Panc1 (cell line): ENCODE measurements at regions not wholly inside any gene's neighbourhood (a gene's known extent, or its start where the extent isn't known, plus 50 kb on each side); places are given as distances from the start of the nearest gene placed in this dataset.

Experiments used
- ATAC-seq: fragments of 200-7000 bp; cut with Tn5 transposase; 2 replicates; pipeline ENCODE4 v1.9.1; 2020; ENCODE audit warnings: mild to moderate bottlenecking, moderate library complexity
- BruUV-seq: library from RNA; stranded (reverse); fragments of 400-500 nt; replicated peaks from 2 replicates; lab custom pipeline; 2021; lab: Mats Ljungman, UMichigan
- CTCF ChIA-PET: fragments of 300-600 bp; sonication (Branson Sonifier 250); formaldehyde crosslinking; loops from one replicate; lab custom pipeline; 2022; ENCODE audit warnings: antibody characterized with exemption; lab: Charles Lee
- POLR2A ChIA-PET: fragments of 300-600 bp; sonication (Branson Sonifier 250); formaldehyde crosslinking; loops from one replicate; lab custom pipeline; 2022; ENCODE audit warnings: antibody characterized with exemption; lab: Charles Lee
- DNase-seq: peaks from one replicate; pipeline ENCODE4 v3.0.0-alpha.2; 2010; ENCODE audit warnings: low read depth, low spot score
- H3K27ac ChIP-seq: 2 replicates; pipeline ENCODE4 v1.5.1; 2011; ENCODE audit warnings: mild to moderate bottlenecking, low read length, inconsistent platforms
- H3K27me3 ChIP-seq: fragments of 200-500 bp; sonication (Bioruptor generic); 2 replicates; pipeline ENCODE4 v1.6.0; 2014; ENCODE audit warnings: low read length, inconsistent platforms; ENCODE audit not compliant: control insufficient read depth, insufficient read depth
- H3K36me3 ChIP-seq: fragments of 200-500 bp; sonication (Bioruptor generic); 2 replicates; pipeline ENCODE4 v1.5.1; 2014; ENCODE audit warnings: inconsistent platforms, mild to moderate bottlenecking, low read length, moderate library complexity; ENCODE audit not compliant: control insufficient read depth, insufficient read depth
- H3K4me1 ChIP-seq: 2 replicates; pipeline ENCODE4 v1.5.1; 2011; ENCODE audit warnings: inconsistent platforms, mild to moderate bottlenecking, low read length, moderate library complexity; ENCODE audit not compliant: control insufficient read depth, insufficient read depth
- H3K4me3 ChIP-seq, 2 experiments: 2 replicates each; pipeline ENCODE4 v1.5.1; 2011 to 2012; ENCODE audit warnings: low read depth in 2 of 2, low read length in 2 of 2, mild to moderate bottlenecking in 2 of 2, inconsistent platforms in 1 of 2, moderate library complexity in 1 of 2
- H3K9me3 ChIP-seq: fragments of 200-500 bp; sonication (Bioruptor generic); 2 replicates; pipeline ENCODE4 v1.5.1; 2014; ENCODE audit warnings: low read depth, mild to moderate bottlenecking, inconsistent platforms, low read length, moderate library complexity; ENCODE audit not compliant: control insufficient read depth, insufficient read depth
- CTCF ChIP-seq: fragments of 450-650 bp; IDR thresholded peaks from 2 replicates; pipeline ENCODE4 v1.5.1; 2017; ENCODE audit warnings: mild to moderate bottlenecking
- POLR2AphosphoS5 ChIP-seq: IDR thresholded peaks from 2 replicates; pipeline ENCODE4 v1.6.1; 2012; ENCODE audit warnings: mild to moderate bottlenecking, low read depth, low read length, moderate library complexity
- REST ChIP-seq, 2 experiments: IDR thresholded peaks; 2 replicates each; pipeline ENCODE4 v1.6.1; 2011 to 2012; ENCODE audit warnings: low read depth in 2 of 2, control low read depth in 1 of 2, low read length in 1 of 2, mild to moderate bottlenecking in 1 of 2, moderate library complexity in 1 of 2; ENCODE audit not compliant: insufficient read depth in 1 of 2
- SIN3A ChIP-seq: IDR thresholded peaks from 2 replicates; pipeline ENCODE4 v1.6.1; 2012; ENCODE audit warnings: low read depth, mild to moderate bottlenecking, low read length, moderate library complexity, borderline replicate concordance; ENCODE audit not compliant: insufficient read depth
- TCF7L2 ChIP-seq: IDR thresholded peaks from 2 replicates; pipeline ENCODE4 v1.6.1; 2011; ENCODE audit warnings: mild to moderate bottlenecking, low read depth, low read length, inconsistent platforms
- in situ Hi-C: cut with HindIII; loops from 2 replicates; pipeline ENCODE4 v1.10.0; 2016; ENCODE audit warnings: low sequenced_read_pairs, low pct_unique_long_range_greater_than_20kb
- intact Hi-C: fragments of 100-400 bp; cut with micrococcal nuclease; formaldehyde crosslinking; loops from one replicate; pipeline ENCODE4 v1.10.0; 2022; ENCODE audit not compliant: unreplicated experiment

- no TSS peak for BruUV-seq
- DNase-seq (no peak), ATAC-seq (no peak)
- Histone ChIP-seq H3K27ac (no peak overlapping the region), H3K4me1 (no peaks in the 10 kb centered on the region), H3K27me3 (no peaks in the 10 kb centered on the region), H3K36me3 (no peaks in the 10 kb centered on the region), H3K4me3 (no peak overlapping the region), H3K9me3 (no peaks in the 10 kb centered on the region)
- POLR2A ChIA-PET = no interaction called here
- intact Hi-C loops (no loop called here), in situ Hi-C loops (no loop called here)
- TF ChIP-seq CTCF (no peak), POLR2AphosphoS5 (no peak), TCF7L2 (no peak), REST (IDR thresholded peaks at IDR 0.05; ENCODE audit: insufficient read depth in 1 of 2, low read depth in 2 of 2, low read length in 1 of 2) (no peak), SIN3A (no peak)
- CTCF ChIA-PET = no interaction called here
Measured at GRCh38 chr1:102798718-102799117, 309.6 kb downstream of the COL11A1 start.

DNA sequence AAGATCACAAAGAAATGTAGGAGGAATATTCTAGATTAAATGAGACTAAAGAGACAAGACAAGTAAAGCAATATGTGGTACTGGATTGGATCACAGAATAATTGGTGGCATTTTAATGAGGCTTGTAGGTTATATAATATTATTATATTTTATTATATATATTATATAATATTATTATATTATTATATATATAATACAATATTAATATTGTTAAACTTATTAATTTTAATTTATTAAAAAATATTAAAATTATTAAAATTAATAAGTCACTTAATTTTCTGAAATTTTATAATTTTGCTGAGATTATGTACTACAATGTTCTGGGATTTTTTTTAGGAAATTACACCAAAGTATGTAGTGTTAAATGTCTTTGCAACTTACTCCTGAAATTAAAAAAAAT, 311.9 kb downstream of the COL11A1 start:
- ChIA-PET CTCF (no interaction called here), POLR2A (no interaction called here)
- intact Hi-C loops (no loop called here), in situ Hi-C loops (no loop called here)
- DNase-seq (no peak), ATAC-seq (no peak)
- Histone ChIP-seq H3K4me1 (no peaks in the 10 kb centered on the region), H3K4me3 (no peak overlapping the region), H3K27ac (no peak overlapping the region), H3K27me3 (no peaks in the 10 kb centered on the region), H3K36me3 (no peaks in the 10 kb centered on the region), H3K9me3 (no peaks in the 10 kb centered on the region)
- TF ChIP-seq REST (IDR thresholded peaks at IDR 0.05; ENCODE audit: insufficient read depth in 1 of 2, low read depth in 2 of 2, low read length in 1 of 2) (no peak), TCF7L2 (no peak), SIN3A (no peak), POLR2AphosphoS5 (no peak), CTCF (no peak)
- BruUV-seq = no TSS peak
